GM12878 (cell line): ENCODE measurements at regions not wholly inside any gene's neighbourhood (a gene's known extent, or its start where the extent isn't known, plus 50 kb on each side); places are given as distances from the start of the nearest gene placed in this dataset.

ENCODE experiments used
- ATAC-seq: fragments of 200-7000 bp; cut with Tn5 transposase; 3 replicates; pipeline ENCODE4 v1.9.1; 2020; ENCODE audit warnings: mild to moderate bottlenecking, moderate library complexity
- BruUV-seq: library from RNA; stranded (reverse); fragments of 400-500 nt; replicated peaks from 2 replicates; lab custom pipeline; 2021; lab: Mats Ljungman, UMichigan
- CTCF ChIA-PET: fragments of 300-600 bp; sonication (Branson Sonifier 250); formaldehyde crosslinking; extraction: SDS; loops from one replicate; lab custom pipeline; 2021; ENCODE audit warnings: inconsistent platforms; lab: Yijun Ruan, JAX
- POLR2A ChIA-PET: fragments of 350-600 bp; formaldehyde crosslinking; extraction: SDS; loops from one replicate; lab custom pipeline; 2021; ENCODE audit warnings: inconsistent platforms; lab: Charles Lee
- RAD21 ChIA-PET: fragments of 300-600 bp; sonication (Branson Sonifier 250); formaldehyde crosslinking; loops from one replicate; lab custom pipeline; 2023; ENCODE audit warnings: antibody characterized with exemption; ENCODE audit not compliant: unreplicated experiment; lab: Charles Lee
- SMC1A ChIA-PET: fragments of 300-600 bp; sonication (Branson Sonifier 250); formaldehyde crosslinking; loops from one replicate; lab custom pipeline; 2023; ENCODE audit not compliant: unreplicated experiment, uncharacterized antibody; lab: Charles Lee
- DNase-seq: peaks from one replicate; pipeline ENCODE4 v3.0.0-alpha.2; 2011; ENCODE audit warnings: low read depth, low spot score
- FAIRE-seq: peaks from 3 replicates; lab custom pipeline; 2011; peaks lifted over from hg19 to GRCh38; lab: Jason Lieb, UNC
- H2AFZ ChIP-seq: 2 replicates; pipeline ENCODE4 v1.6.0; 2011; ENCODE audit warnings: low read depth, low read length, control low read depth; ENCODE audit not compliant: control insufficient read depth
- H3K27ac ChIP-seq: 2 replicates; pipeline ENCODE4 v1.5.1; 2011; ENCODE audit warnings: control low read depth; ENCODE audit not compliant: control insufficient read depth, insufficient read depth
- H3K27me3 ChIP-seq, 2 experiments: replicated peaks in 1 of 2; 2 replicates each; pipeline versions ENCODE4 v1.6.0 to v1.6.1; 2011; ENCODE audit warnings: low read length in 1 of 2; ENCODE audit not compliant: control insufficient read depth in 2 of 2, insufficient read depth in 2 of 2
- H3K36me3 ChIP-seq, 2 experiments: 2 replicates each; pipeline ENCODE4 v1.5.1; 2011; ENCODE audit warnings: low read length in 1 of 2; ENCODE audit not compliant: control insufficient read depth in 2 of 2, insufficient read depth in 2 of 2
- H3K4me1 ChIP-seq: 2 replicates; pipeline ENCODE4 v1.6.1; 2011; ENCODE audit warnings: mild to moderate bottlenecking, low read length, moderate library complexity, mixed read lengths; ENCODE audit not compliant: control insufficient read depth, insufficient read depth
- H3K4me2 ChIP-seq: 2 replicates; pipeline ENCODE4 v1.6.0; 2011; ENCODE audit warnings: control low read depth; ENCODE audit not compliant: control insufficient read depth, insufficient read depth
- H3K4me3 ChIP-seq: fragments of 200-600 bp; sonication (generic); 2 replicates; pipeline ENCODE4 v1.5.1; 2016
- H3K79me2 ChIP-seq: 2 replicates; pipeline ENCODE4 v1.6.0; 2011; ENCODE audit warnings: low read length; ENCODE audit not compliant: control insufficient read depth, insufficient read depth
- H3K9ac ChIP-seq: 2 replicates; pipeline ENCODE4 v1.8.0; 2011; ENCODE audit warnings: low read length, control low read depth, mixed read lengths; ENCODE audit not compliant: control insufficient read depth, insufficient read depth
- H3K9me3 ChIP-seq: replicated peaks from 3 replicates; pipeline ENCODE4 v1.5.1; 2011; ENCODE audit warnings: mild to moderate bottlenecking, low read length; ENCODE audit not compliant: control insufficient read depth, insufficient read depth
- H4K20me1 ChIP-seq: 2 replicates; pipeline ENCODE4 v1.6.0; 2011; ENCODE audit not compliant: control insufficient read depth, insufficient read depth
- ASH2L ChIP-seq: fragments of 300-600, 200-600 bp; sonication (generic); IDR thresholded peaks from 2 replicates; pipeline ENCODE4 v1.6.1; 2017; ENCODE audit warnings: low read depth, mild to moderate bottlenecking, borderline replicate concordance
- HCFC1 ChIP-seq: fragments of 150-350 bp; IDR thresholded peaks from 2 replicates; pipeline ENCODE4 v1.6.1; 2014; ENCODE audit warnings: low read length
- MEF2A ChIP-seq: IDR thresholded peaks from 2 replicates; pipeline ENCODE4 v1.6.1; 2011; ENCODE audit warnings: low read depth, mild to moderate bottlenecking, low read length, moderate library complexity; ENCODE audit not compliant: insufficient read depth
- ZNF207 ChIP-seq: fragments of 450-650 bp; IDR thresholded peaks from 2 replicates; pipeline ENCODE4 v1.6.1; 2014; ENCODE audit warnings: antibody characterized with exemption, mild to moderate bottlenecking, borderline replicate concordance
- WGBS: methylation state at CpG from one replicate; pipeline ENCODE4 v1.1.6; 2016; ENCODE audit warnings: low lambda C conversion rate; ENCODE audit not compliant: insufficient replicate concordance, insufficient coverage; ENCODE audit errors: missing lambda C conversion rate; 5-methylcytosine and 5-hydroxymethylcytosine counted together
- in situ Hi-C: fragments of 300-500 bp; cut with MboI; formaldehyde crosslinking; loops from 9 replicates; pipeline ENCODE4 v1.14.3; 2018; ENCODE audit warnings: mixed read lengths
- intact Hi-C: fragments of 100-400 bp; cut with micrococcal nuclease; formaldehyde crosslinking; loops from one replicate; pipeline ENCODE4 v1.14.2; 2022; ENCODE audit not compliant: unreplicated experiment
- TF ChIP-seq, protein P1 (sequence below): fragments of 450-650 bp; formaldehyde crosslinking; IDR thresholded peaks from 2 replicates; pipeline ENCODE4 v1.4.0; 2020; ENCODE audit warnings: mild to moderate bottlenecking, moderate library complexity
- TF ChIP-seq, protein P2 (sequence below): fragments of 450-650 bp; formaldehyde crosslinking; IDR thresholded peaks from 2 replicates; pipeline ENCODE4 v1.4.0; 2022; ENCODE audit warnings: mild to moderate bottlenecking, moderate library complexity
- TF ChIP-seq, protein P3 (sequence below): fragments of 450-650 bp; IDR thresholded peaks from 2 replicates; pipeline ENCODE4 v1.6.1; 2017; ENCODE audit warnings: mild to moderate bottlenecking, low read depth, inconsistent platforms; ENCODE audit not compliant: poor library complexity, severe bottlenecking
- TF ChIP-seq, protein P4 (sequence below): IDR thresholded peaks from 2 replicates; pipeline ENCODE4 v1.6.1; 2011; ENCODE audit warnings: low read depth, mild to moderate bottlenecking, low read length, moderate library complexity, borderline replicate concordance; ENCODE audit errors: extremely low read depth
- TF ChIP-seq, protein P5 (sequence below): fragments of 450-650 bp; IDR thresholded peaks from 2 replicates; pipeline ENCODE4 v1.6.1; 2016; ENCODE audit warnings: mild to moderate bottlenecking

DNA sequence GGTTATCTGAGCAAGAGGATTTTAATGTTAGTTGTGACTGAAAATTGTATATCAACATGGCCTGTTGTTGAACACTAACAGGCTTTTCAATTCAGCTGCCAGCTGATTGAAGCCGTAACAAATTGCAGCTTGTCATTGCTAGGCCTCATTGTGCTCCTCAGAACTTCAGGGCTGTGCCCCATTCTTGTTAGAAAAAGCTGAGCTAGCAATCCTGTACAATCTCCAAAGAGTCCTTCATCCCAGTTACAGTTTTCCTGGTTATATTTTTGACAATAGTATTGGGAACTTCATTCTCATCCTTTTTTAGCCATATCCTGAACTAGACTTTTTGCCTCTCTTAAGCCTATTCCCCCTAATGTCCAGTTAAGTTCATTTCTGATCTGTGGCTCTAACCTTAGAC is 564.1 kb upstream of the ATXN7L3B start (continued):
- no peak for TF ChIP-seq ASH2L
- TF ChIP-seq, protein P1, sequence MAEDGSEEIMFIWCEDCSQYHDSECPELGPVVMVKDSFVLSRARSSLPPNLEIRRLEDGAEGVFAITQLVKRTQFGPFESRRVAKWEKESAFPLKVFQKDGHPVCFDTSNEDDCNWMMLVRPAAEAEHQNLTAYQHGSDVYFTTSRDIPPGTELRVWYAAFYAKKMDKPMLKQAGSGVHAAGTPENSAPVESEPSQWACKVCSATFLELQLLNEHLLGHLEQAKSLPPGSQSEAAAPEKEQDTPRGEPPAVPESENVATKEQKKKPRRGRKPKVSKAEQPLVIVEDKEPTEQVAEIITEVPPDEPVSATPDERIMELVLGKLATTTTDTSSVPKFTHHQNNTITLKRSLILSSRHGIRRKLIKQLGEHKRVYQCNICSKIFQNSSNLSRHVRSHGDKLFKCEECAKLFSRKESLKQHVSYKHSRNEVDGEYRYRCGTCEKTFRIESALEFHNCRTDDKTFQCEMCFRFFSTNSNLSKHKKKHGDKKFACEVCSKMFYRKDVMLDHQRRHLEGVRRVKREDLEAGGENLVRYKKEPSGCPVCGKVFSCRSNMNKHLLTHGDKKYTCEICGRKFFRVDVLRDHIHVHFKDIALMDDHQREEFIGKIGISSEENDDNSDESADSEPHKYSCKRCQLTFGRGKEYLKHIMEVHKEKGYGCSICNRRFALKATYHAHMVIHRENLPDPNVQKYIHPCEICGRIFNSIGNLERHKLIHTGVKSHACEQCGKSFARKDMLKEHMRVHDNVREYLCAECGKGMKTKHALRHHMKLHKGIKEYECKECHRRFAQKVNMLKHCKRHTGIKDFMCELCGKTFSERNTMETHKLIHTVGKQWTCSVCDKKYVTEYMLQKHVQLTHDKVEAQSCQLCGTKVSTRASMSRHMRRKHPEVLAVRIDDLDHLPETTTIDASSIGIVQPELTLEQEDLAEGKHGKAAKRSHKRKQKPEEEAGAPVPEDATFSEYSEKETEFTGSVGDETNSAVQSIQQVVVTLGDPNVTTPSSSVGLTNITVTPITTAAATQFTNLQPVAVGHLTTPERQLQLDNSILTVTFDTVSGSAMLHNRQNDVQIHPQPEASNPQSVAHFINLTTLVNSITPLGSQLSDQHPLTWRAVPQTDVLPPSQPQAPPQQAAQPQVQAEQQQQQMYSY (CRISPR knock-in tag), result no peak
- TF ChIP-seq, protein P2, sequence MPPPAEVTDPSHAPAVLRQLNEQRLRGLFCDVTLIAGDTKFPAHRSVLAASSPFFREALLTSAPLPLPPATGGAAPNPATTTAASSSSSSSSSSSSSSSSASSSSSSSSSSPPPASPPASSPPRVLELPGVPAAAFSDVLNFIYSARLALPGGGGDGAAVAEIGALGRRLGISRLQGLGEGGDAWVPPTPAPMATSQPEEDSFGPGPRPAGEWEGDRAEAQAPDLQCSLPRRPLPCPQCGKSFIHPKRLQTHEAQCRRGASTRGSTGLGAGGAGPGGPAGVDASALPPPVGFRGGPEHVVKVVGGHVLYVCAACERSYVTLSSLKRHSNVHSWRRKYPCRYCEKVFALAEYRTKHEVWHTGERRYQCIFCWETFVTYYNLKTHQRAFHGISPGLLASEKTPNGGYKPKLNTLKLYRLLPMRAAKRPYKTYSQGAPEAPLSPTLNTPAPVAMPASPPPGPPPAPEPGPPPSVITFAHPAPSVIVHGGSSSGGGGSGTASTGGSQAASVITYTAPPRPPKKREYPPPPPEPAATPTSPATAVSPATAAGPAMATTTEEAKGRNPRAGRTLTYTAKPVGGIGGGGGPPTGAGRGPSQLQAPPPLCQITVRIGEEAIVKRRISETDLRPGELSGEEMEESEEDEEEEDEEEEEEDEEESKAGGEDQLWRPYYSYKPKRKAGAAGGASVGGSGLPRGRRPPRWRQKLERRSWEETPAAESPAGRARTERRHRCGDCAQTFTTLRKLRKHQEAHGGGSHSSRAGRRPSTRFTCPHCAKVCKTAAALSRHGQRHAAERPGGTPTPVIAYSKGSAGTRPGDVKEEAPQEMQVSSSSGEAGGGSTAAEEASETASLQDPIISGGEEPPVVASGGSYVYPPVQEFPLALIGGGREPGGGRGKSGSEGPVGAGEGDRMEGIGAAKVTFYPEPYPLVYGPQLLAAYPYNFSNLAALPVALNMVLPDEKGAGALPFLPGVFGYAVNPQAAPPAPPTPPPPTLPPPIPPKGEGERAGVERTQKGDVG (CRISPR knock-in tag), result no peak

DNA sequence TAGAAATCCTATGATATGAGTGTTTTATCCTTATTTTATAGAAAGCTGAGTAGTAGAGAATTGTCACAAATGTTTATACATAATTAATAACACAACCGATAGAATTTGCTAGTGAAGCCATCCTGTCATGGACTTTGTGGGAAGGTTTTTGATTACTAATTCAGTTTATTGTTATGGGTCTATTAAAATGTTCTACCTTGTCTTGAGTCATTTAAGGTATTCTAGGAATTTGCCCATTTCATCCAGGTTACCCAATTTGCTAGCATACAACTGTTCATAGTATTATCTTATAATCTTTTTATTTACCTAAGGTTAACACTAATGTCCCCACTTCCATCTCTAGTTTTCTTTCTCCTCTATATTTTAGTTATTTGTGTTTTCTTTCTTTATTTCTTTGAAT is 553.1 kb upstream of the ATXN7L3B start:
- Histone ChIP-seq H3K4me3 (no peak overlapping the region), H3K79me2 (no peaks in the 10 kb centered on the region), H3K4me1 (no peaks in the 10 kb centered on the region), H3K27me3 (no peaks in the 10 kb centered on the region), H3K9ac (no peak overlapping the region), H3K27ac (no peak overlapping the region), H4K20me1 (no peaks in the 10 kb centered on the region), H3K9me3 (no peaks in the 10 kb centered on the region), H2AFZ (no peak overlapping the region), H3K36me3 (no peaks in the 10 kb centered on the region), H3K4me2 (no peak overlapping the region)
- no peak for DNase-seq
- SMC1A ChIA-PET, result interaction anchor here (1.0 kb wide), 1 partner anchor 17 kb away, joined by 3 read pairs; no protein-coding TSS in a partner anchor
- in situ Hi-C loops (no loop called here), intact Hi-C loops (no loop called here)
- RAD21 ChIA-PET, result no interaction called here
- WGBS, result 90% methylated on average over 1 of the region's 1 CpG
- CTCF ChIA-PET, result no interaction called here
- BruUV-seq, result no TSS peak
- FAIRE-seq, result no peak
- POLR2A ChIA-PET, result interaction anchor here (0.5 kb wide), 1 partner anchor 76 kb away, joined by 4 read pairs; no protein-coding TSS in a partner anchor
- ATAC-seq, result no peak
- TF ChIP-seq HCFC1, result no peak
- no peak for TF ChIP-seq MEF2A
- TF ChIP-seq ZNF207, result no peak
- TF ChIP-seq, protein P3, sequence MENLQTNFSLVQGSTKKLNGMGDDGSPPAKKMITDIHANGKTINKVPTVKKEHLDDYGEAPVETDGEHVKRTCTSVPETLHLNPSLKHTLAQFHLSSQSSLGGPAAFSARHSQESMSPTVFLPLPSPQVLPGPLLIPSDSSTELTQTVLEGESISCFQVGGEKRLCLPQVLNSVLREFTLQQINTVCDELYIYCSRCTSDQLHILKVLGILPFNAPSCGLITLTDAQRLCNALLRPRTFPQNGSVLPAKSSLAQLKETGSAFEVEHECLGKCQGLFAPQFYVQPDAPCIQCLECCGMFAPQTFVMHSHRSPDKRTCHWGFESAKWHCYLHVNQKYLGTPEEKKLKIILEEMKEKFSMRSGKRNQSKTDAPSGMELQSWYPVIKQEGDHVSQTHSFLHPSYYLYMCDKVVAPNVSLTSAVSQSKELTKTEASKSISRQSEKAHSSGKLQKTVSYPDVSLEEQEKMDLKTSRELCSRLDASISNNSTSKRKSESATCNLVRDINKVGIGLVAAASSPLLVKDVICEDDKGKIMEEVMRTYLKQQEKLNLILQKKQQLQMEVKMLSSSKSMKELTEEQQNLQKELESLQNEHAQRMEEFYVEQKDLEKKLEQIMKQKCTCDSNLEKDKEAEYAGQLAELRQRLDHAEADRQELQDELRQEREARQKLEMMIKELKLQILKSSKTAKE, result no peak
- TF ChIP-seq, protein P4, sequence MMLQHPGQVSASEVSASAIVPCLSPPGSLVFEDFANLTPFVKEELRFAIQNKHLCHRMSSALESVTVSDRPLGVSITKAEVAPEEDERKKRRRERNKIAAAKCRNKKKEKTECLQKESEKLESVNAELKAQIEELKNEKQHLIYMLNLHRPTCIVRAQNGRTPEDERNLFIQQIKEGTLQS, result no peak
- TF ChIP-seq, protein P5, sequence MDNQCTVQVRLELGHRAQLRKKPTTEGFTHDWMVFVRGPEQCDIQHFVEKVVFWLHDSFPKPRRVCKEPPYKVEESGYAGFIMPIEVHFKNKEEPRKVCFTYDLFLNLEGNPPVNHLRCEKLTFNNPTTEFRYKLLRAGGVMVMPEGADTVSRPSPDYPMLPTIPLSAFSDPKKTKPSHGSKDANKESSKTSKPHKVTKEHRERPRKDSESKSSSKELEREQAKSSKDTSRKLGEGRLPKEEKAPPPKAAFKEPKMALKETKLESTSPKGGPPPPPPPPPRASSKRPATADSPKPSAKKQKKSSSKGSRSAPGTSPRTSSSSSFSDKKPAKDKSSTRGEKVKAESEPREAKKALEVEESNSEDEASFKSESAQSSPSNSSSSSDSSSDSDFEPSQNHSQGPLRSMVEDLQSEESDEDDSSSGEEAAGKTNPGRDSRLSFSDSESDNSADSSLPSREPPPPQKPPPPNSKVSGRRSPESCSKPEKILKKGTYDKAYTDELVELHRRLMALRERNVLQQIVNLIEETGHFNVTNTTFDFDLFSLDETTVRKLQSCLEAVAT, result no peak
